ENCODE measurements at regions not wholly inside any gene's neighbourhood (a gene's known extent, or its start where the extent isn't known, plus 50 kb on each side); places are given as distances from the start of the nearest gene placed in this dataset.

GRCh38 chr6:115843945-115844344, 216.7 kb downstream of the FRK start (continued):
- no peak for TF ChIP-seq CHD2 (IDR thresholded peaks at IDR 0.05; ENCODE audit: borderline replicate concordance, low read depth, low read length)
- peak in 1 of 2 experiments; percentile 21; a peak in 1 of 4 replicates for TF ChIP-seq IKZF2 (IDR thresholded peaks at IDR 0.05)
- TF ChIP-seq NFYA (IDR thresholded peaks at IDR 0.05; ENCODE audit: borderline replicate concordance, low read depth, low read length): no peak
- TF ChIP-seq TCF12 (IDR thresholded peaks at IDR 0.05; ENCODE audit: low read depth, low read length): no peak
- no peak for TF ChIP-seq SP1 (IDR thresholded peaks at IDR 0.05; ENCODE audit: low read depth, low read length)
- TF ChIP-seq FOXM1 (IDR thresholded peaks at IDR 0.05; ENCODE audit: low read depth, low read length): no peak
- TF ChIP-seq RFX5 (IDR thresholded peaks at IDR 0.05; ENCODE audit: low read depth, low read length): no peak
- TF ChIP-seq SREBF1 (IDR thresholded peaks at IDR 0.05; ENCODE audit: low read length): no peak
- TF ChIP-seq BCL11A (IDR thresholded peaks at IDR 0.05; ENCODE audit: low read depth, low read length): 0 out of 2 replicates have a peak, but pooled peaks have one; percentile 30
- TF ChIP-seq POLR2AphosphoS5 (IDR thresholded peaks at IDR 0.05; ENCODE audit: low read length): no peak
- TF ChIP-seq SMAD1 (IDR thresholded peaks at IDR 0.05; ENCODE audit: low read depth, partially characterized antibody): no peak
- TF ChIP-seq MYB (IDR thresholded peaks at IDR 0.05; ENCODE audit: borderline replicate concordance, low read depth, low read length): no peak
- TF ChIP-seq PRDM15 (CRISPR knock-in tag; IDR thresholded peaks at IDR 0.05): no peak
- TF ChIP-seq MTA2 (IDR thresholded peaks at IDR 0.05; ENCODE audit: low read depth): peak; percentile 74
- TF ChIP-seq IKZF1 (conservative IDR thresholded peaks at IDR 0.05): no peak
- no peak for TF ChIP-seq KAT2A (conservative IDR thresholded peaks at IDR 0.05; ENCODE audit: control insufficient read depth, low read depth, low read length)
- TF ChIP-seq ZNF24 (IDR thresholded peaks at IDR 0.05): no peak
